COR-L47 (cell line): ENCODE measurements at regions not wholly inside any gene's neighbourhood (a gene's known extent, or its start where the extent isn't known, plus 50 kb on each side); places are given as distances from the start of the nearest gene placed in this dataset.
A peak's percentile ranks its signal among the peaks of the same experiment; 100 is the strongest.

ENCODE experiments used
- DNase-seq: peaks from one replicate; lab custom pipeline; 2025; lab: John Stamatoyannopoulos, UW

DNA sequence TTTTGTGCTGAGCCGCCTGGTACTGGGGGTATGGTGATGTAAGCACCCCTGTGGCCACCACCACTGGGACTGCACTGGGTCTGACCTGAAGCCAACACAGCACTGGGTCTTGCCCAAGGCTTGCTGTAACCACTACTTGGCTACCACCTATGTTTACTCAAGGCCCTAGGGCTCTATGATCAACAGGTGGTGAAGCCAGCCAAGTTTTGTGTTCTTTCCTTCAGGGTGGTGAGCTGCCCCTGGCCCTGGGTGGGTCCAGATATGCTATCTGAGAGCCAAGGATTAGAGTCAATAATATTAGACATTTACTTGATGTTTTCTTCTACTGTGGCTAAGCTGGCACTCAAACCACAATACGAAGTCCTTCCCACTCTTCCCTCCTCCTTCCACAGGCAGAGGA is 55.1 kb upstream of the PAGE4 start:
- no peak for DNase-seq

DNA sequence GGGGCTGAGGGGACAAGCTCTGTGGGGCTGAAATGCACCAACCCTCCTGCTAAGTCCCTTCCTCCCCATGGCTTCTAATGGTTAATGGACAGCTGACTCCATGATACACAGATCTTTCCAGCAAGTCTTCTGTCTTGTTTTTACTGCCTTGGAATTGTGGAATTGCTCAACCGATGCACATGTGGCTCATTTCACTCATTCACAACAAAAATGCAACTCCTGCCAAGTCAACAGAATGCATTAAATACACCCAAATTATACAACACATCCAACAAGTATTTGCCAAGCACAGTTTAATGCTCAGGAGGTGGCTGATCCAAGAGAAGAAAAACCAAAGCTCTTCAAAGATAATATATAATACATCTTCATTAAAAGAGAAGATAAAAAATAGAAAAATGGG is 61.9 kb upstream of the PAGE4 start:
- no peak for DNase-seq

DNA sequence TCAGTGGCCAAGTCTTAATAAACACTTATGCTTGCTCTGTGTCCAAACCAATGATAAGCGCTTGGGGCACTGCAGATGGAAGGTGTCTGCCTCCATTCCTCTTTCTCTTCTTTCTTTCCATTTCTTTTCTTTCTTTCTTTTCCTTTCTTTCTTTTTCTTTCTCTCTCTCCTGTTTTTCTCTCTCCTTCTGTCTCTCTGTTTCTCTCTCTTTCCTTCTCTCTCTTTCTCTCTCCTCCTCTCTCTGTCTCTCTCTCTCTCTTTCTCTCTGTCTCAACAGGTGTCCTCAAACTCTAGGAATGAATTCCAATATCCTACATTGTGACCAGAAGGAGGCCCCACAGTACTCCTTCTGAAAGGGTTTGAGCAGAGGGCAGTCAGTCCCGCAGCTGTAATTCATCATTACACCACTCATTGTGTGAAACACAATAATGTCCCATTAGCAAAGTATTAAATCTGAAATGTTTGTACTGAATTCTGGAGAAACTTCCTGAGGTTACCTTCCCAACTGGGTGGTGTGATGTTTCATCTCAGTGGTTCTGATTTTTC is 66.5 kb upstream of the PAGE1 start:
- DNase-seq, result no peak

DNA sequence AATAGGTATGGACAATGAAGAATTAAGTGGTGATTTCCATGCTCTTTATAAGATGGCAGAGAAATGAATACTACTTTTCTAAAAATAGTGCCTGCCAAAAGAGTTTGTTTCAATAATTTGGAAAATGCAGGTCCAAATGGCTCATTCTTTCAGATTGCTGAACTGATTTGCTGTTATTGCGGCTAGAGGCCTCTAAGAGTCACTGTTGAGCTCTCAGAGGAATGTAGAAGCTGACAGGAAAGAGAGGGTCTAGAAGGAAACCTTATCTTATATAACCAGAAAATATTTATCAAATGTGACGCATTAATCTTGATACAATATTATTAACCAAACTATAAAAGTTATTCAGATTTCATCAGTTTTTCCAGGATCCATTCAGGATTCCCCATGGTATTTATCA is 65.7 kb upstream of the PAGE1 start:
- DNase-seq, result no peak

DNA sequence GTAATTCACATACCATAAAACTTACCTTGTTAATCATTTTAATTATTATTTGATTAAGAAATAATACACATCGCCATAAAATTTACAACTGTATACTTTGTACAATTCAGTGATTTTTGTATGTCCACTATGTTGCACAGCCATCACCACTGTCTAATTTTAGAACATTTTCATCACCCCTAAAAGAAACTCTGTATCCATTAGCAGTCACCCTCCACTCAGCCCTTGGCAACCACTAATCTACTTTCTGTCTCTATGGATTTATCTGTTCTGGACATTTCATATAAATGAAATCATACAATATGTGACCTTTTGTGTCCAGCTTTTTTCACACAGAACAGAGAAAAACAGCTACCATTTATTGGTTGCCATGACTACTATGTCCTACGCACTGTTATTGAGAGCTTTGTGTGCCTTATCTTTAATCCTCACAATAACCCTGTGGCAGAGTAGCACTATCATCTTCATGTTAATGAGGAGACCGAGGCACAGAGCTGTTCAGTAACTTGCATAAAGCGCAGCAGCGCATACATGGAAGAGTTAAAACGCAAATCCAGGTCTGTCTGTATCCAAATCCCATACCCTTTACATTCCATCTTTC is 64.6 kb upstream of the PAGE1 start:
- no peak for DNase-seq

DNA sequence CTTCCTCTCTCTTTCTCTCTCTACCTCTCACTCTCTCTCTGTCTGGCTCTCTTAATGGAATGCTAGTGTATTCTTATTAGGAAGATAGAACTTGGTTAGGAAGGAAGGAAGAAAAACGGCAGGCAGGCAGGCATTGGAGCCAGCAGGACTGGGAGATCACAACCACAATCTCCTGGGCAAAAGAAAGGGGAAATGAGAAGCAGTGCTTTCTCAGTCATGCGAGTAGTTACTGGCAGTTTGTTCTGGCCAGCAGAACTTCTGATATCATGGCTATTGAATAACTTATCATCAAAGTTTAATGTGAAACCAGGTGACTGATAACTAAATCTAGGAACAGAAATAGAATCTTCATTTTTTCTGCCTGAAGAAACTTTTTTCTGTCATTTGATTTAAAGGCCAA is 60.9 kb upstream of the PAGE1 start:
- DNase-seq, result no peak

DNA sequence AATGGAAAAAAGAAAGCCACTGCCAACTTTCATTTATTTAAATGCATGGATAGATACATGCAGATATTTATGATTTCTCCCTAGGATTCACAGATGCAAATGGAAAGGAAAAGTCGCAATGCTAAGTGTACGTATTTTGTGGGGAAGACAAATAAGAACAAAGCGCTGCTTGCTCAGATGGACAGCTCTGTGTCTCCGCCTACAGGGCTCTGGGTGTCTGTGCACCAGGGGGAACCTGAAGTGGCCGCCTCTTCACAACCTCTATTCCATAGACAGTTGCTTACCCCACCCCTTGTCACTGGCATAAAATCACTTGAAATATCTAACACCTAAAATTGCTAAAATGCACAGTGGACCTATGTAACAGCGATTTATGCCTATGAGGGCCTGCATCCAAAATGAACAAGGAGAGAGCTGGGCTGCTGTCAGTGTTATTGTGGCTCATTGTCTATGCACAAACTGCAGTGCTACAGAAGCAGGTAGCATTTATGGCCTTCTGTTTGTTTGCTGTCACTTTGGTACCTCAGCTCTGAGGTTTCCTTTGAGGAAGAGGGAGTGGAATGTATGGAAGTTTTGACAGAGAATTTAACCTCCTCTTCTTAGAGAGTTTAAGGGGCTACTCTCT is 58.6 kb upstream of the PAGE1 start:
- peak; percentile 17 for DNase-seq

DNA sequence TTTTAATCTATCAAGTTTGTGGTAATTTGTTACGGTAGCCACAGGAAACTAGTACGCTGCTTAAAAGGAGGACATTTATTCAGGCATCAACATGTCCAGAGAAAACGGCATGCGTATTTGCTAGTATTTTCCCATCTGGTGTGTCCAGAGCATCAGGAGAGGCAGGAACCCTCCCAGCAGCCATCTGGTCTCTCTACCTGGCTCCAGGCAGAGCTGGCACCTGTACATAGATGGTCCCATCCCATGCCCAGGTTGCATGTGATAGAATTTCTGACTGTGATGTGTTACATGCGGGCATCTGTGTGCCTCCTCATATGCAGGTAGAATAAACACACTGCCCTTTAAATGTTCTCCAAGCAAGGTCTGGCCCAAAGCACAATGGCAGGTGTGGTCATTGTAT is 57.9 kb upstream of the PAGE1 start:
- DNase-seq, result no peak

DNA sequence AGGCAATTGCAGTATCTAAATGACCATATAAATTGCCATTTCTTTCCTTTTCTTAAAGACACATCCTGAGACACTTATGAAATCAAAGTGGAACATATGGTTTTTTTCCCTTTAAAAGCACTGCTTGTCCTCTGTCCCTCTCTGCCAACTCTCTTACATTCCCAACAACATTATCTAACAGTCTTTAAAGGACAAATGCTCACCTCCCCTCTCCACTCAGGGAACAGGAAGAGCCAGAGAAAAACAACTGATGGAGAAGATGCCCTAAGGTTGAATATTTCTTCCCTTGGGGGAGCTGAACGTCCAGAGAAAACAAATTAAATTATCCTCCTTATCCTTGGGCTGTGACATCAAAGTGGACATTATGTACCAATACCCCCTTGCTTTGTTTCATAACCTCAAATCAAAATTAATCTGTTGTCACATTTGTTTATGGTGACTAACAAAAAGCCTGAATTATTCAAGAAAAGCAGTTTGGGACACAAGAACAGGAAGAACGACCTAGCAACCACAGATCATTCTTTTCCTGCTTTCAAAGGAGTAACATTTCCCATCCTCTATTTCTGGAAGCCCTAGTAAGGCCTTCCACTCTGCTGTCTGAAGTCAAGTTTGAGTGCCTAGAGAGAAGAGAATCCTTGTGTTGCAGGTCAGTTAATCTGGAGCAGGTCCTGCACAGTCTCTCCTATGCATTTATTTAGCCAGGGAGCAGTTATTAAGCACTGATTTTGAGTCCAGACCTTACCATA is 52.6 kb upstream of the PAGE1 start:
- DNase-seq, result no peak

DNA sequence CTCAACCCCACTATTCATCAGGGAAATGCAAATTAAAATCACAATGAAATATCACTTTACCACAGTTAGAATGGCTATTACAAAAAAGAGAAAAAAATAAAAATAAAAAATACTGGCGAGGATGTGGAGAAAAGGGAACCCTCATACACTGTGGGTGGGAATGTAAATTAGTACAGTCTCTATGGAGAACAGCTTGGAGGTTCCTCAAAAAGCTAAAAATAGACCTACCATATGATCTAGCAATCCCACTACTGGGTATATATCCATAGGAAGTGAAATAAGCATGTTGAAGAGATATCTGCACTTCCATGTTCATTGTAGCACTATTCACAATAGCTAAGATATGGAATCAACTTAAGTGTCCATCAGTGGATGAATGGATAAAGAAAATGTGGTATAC is 50.5 kb upstream of the PAGE1 start:
- DNase-seq, result no peak
